ENCODE measurements at regions not wholly inside any gene's neighbourhood (a gene's known extent, or its start where the extent isn't known, plus 50 kb on each side); places are given as distances from the start of the nearest gene placed in this dataset.

DNA sequence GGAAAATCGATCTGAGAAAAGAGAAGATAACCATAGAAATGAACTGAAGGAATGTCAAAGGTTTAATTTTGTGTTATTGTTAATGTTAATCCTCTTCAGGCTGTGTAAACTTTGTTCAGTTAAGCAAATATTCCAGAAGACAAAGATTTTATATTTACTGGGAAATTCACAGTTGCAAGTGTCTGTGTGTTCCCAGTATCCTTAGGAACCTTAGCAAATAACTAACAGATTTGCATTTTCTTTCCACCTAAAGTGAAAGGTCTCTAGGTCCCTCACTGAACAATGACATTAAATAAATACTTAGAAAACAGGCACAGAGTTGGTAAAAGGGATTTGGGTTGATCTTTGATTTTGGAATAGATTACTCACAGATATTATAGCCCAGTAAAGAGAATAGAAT is 324.7 kb downstream of the C4orf33 start:
- H3K36me3 ChIP-seq (replicated peaks), result no peaks in the 10 kb centered on the region
- in situ Hi-C loops (cut with HindIII; ENCODE audit: low pct_ligation_motif_present, low sequenced_read_pairs), result no loop called here
- no peak for DNase-seq
- H3K4me3 ChIP-seq (ENCODE audit: low read depth, low read length), result no peak overlapping the region
- TF ChIP-seq, protein P1, sequence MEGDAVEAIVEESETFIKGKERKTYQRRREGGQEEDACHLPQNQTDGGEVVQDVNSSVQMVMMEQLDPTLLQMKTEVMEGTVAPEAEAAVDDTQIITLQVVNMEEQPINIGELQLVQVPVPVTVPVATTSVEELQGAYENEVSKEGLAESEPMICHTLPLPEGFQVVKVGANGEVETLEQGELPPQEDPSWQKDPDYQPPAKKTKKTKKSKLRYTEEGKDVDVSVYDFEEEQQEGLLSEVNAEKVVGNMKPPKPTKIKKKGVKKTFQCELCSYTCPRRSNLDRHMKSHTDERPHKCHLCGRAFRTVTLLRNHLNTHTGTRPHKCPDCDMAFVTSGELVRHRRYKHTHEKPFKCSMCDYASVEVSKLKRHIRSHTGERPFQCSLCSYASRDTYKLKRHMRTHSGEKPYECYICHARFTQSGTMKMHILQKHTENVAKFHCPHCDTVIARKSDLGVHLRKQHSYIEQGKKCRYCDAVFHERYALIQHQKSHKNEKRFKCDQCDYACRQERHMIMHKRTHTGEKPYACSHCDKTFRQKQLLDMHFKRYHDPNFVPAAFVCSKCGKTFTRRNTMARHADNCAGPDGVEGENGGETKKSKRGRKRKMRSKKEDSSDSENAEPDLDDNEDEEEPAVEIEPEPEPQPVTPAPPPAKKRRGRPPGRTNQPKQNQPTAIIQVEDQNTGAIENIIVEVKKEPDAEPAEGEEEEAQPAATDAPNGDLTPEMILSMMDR (IDR thresholded peaks at IDR 0.05; ENCODE audit: low read depth, low read length, missing control alignments), result no peak
- H3K27ac ChIP-seq, result no peak overlapping the region
- H3K27me3 ChIP-seq (replicated peaks), result no peaks in the 10 kb centered on the region

DNA sequence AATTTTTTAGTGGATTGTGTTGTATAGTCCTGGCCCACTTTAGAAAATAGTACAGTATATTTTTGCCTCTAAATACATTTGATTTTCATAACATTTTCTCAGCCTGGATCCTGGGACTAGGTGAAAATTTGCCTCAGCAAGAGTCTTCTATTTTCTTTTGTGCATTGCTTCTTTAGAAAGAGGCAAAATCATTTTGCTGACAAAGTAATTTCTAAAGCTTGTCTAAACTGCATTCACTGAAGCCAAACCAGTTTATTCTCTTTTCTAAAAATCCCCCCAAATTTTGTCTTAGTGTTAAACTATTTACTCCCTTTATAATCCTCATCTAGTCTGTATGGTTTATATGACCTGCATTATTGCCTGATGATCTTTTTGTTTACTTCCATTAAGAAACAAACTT is 326.3 kb downstream of the C4orf33 start:
- Histone ChIP-seq H3K27me3 (replicated peaks) (no peaks in the 10 kb centered on the region), H3K4me3 (ENCODE audit: low read depth, low read length) (no peak overlapping the region), H3K27ac (no peak overlapping the region), H3K36me3 (replicated peaks) (no peaks in the 10 kb centered on the region)
- in situ Hi-C loops (cut with HindIII; ENCODE audit: low pct_ligation_motif_present, low sequenced_read_pairs), result no loop called here
- no peak for DNase-seq
- TF ChIP-seq, protein P1 (IDR thresholded peaks at IDR 0.05; ENCODE audit: low read depth, low read length, missing control alignments), result no peak

DNA sequence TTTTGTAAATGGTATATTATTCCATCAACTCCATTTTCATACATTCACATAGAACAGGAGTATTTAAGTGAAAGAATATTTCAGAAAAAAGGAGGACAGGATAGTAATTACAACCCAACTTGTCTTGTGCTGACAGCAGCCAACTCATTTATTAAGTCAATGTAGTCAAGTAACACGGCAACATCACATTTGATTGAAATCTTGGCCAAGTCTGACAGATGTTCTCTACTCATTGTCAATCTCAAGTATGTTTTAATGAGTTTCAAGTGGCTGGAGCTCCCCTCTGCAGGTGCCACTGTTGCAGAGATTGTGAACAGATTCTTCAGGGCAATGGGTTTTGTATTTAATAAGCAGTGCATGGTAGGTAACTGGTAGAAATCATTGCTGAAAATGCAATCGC is 332.5 kb downstream of the C4orf33 start:
- Histone ChIP-seq H3K27ac (no peak overlapping the region), H3K4me3 (ENCODE audit: low read depth, low read length) (no peak overlapping the region), H3K36me3 (replicated peaks) (no peaks in the 10 kb centered on the region), H3K27me3 (replicated peaks) (no peaks in the 10 kb centered on the region)
- no peak for DNase-seq
- in situ Hi-C loops (cut with HindIII; ENCODE audit: low pct_ligation_motif_present, low sequenced_read_pairs), result no loop called here
- TF ChIP-seq, protein P1 (IDR thresholded peaks at IDR 0.05; ENCODE audit: low read depth, low read length, missing control alignments), result no peak

DNA sequence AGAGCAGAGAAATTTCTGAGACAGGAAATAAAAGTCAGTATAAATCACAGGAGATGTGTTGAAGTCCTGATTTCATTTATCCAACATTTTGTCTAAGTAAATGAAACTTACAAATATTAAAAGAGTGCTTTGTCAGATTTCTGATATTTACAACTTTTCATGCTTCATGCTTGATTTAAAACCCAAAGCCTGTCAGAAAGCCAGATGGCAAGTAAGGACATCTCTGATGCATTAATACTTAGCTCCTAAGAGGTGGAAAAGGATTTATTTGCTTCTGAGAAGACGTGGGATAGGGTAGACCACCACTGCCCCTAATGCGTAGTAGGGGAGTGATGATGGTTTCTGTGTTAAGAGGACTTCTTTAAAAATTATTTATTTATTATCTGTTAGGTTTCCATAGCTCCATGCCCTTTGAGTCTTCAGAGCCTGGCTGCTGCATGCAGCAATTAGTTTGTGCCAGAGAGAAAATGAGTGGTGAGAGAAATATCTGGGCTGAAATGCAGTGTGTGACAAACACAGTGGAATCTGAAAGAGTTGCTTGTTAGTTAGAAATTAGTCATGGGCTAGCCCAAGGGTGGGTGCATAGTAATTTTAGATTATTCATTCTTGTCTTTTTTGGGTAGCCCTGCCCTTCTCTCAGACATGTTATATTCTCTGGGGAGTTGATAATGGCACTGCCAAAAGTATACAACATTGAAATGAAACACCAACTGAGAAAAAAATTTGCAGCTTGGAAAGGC is 333.8 kb downstream of the C4orf33 start:
- H3K4me3 ChIP-seq (ENCODE audit: low read depth, low read length), result no peak overlapping the region
- in situ Hi-C loops (cut with HindIII; ENCODE audit: low pct_ligation_motif_present, low sequenced_read_pairs), result no loop called here
- no peak for DNase-seq
- no peaks in the 10 kb centered on the region for H3K36me3 ChIP-seq (replicated peaks)
- H3K27ac ChIP-seq, result no peak overlapping the region
- TF ChIP-seq, protein P1 (IDR thresholded peaks at IDR 0.05; ENCODE audit: low read depth, low read length, missing control alignments), result no peak
- H3K27me3 ChIP-seq (replicated peaks), result no peaks in the 10 kb centered on the region

DNA sequence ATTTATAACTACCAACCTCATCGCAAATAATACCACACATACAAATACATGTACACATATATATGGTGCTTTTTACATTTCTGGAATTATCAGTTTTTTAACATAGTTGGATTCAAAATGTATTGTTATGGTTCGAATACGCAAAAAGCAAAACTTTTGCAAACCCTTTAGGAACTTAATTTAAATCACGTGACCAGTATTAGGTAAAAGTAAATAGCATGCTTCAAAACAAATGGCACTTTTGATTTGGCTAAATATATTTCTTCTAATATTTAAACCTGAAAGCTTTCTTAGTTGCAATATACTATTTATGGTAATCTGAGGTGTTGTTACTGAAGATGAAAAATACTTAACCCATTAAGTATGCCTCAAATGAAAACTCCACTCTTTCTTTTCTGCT is 341.4 kb downstream of the C4orf33 start:
- TF ChIP-seq, protein P1 (IDR thresholded peaks at IDR 0.05; ENCODE audit: low read depth, low read length, missing control alignments), result no peak
- Histone ChIP-seq H3K27me3 (replicated peaks) (no peaks in the 10 kb centered on the region), H3K4me3 (ENCODE audit: low read depth, low read length) (no peak overlapping the region), H3K36me3 (replicated peaks) (no peaks in the 10 kb centered on the region), H3K27ac (no peak overlapping the region)
- DNase-seq, result no peak
- in situ Hi-C loops (cut with HindIII; ENCODE audit: low pct_ligation_motif_present, low sequenced_read_pairs), result no loop called here

DNA sequence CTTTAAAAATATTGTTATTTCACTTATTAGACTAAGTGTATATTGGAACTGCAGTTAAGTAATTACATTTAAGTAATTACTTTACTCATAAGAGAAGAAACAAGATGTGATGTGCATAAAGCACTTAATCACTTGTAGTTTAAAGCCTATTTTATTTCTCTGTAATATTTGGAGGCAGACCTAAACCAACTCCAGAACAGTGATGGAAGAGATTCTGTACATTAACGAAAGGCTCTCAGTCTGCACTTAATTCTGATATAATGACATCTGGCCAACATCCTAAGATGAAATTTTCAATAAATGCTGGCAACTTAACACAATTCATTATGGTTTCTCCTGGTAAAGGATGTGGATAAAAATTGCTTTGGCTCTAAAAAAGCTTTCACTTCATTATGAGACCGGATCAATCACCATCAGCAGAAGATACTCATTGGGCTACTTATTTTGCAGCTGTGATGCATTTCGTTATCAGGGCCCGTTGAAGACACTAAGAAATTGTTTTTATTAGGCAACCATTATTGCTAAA is 342.6 kb downstream of the C4orf33 start:
- Histone ChIP-seq H3K4me3 (ENCODE audit: low read depth, low read length) (no peak overlapping the region), H3K27me3 (replicated peaks) (no peaks in the 10 kb centered on the region), H3K27ac (no peak overlapping the region), H3K36me3 (replicated peaks) (no peaks in the 10 kb centered on the region)
- TF ChIP-seq, protein P1 (IDR thresholded peaks at IDR 0.05; ENCODE audit: low read depth, low read length, missing control alignments), result no peak
- in situ Hi-C loops (cut with HindIII; ENCODE audit: low pct_ligation_motif_present, low sequenced_read_pairs), result no loop called here
- no peak for DNase-seq

All from brain microvascular endothelial cell (primary cell).